ENCODE measurements at regions not wholly inside any gene's neighbourhood (a gene's known extent, or its start where the extent isn't known, plus 50 kb on each side); places are given as distances from the start of the nearest gene placed in this dataset.

GRCh38 chr6:48057601-48058000 is 53.4 kb downstream of the PTCHD4 start:
- no peak for DNase-seq

- DNase-seq = no peak
Measured at GRCh38 chr6:48048451-48049146, 62.4 kb downstream of the PTCHD4 start.

DNA sequence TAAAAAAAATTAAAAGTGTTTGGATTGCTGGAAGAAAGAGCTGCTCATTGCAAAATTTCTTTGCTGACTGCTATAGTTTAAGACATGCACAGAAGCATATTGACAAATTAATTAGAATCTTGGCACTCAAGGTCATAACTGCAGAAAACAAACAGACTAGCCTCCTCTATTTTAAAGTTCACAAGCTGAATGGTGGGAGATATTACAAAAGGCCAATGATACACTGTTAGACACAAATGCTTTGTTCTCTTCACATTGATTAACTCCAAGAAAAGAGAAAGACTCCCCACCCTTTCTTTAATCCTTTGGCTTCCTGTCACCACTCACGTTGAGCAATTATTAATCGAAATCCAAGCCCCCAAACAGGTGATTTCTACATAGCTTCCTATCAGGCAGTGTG is 69.1 kb downstream of the PTCHD4 start:
- no peak for DNase-seq

DNA sequence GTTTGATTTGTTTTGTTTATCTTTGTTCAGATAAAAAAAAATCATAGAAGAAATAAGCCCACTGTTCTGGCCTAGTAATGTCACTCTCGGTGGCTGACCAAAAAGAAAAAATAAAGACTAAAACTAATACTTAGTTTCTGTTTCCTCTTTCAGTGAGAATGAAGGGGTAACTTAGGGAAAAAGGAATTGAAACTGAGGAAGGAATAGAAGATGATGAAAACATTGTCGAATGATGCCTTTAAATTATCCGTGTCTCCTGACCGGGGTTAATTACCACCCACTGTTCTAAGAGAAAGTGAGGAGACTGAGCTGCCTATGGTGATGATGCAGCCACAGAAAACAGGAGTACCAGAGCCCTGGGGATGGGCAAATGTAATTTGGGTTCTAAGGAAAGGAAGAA is 73.1 kb downstream of the PTCHD4 start:
- DNase-seq = no peak

- DNase-seq = peak; percentile 75
Measured at GRCh38 chr6:48036316-48036715, 74.7 kb downstream of the PTCHD4 start.

- peak; percentile 89 for DNase-seq
Measured at GRCh38 chr6:48032151-48032550, 78.8 kb downstream of the PTCHD4 start.

- no peak for DNase-seq
Measured at GRCh38 chr6:48031711-48032110, 79.3 kb downstream of the PTCHD4 start.

- DNase-seq = no peak
Measured at GRCh38 chr6:48027704-48028435, 83.1 kb downstream of the PTCHD4 start.

- no peak for DNase-seq
Measured at GRCh38 chr6:48024956-48025355, 86.0 kb downstream of the PTCHD4 start.

DNA sequence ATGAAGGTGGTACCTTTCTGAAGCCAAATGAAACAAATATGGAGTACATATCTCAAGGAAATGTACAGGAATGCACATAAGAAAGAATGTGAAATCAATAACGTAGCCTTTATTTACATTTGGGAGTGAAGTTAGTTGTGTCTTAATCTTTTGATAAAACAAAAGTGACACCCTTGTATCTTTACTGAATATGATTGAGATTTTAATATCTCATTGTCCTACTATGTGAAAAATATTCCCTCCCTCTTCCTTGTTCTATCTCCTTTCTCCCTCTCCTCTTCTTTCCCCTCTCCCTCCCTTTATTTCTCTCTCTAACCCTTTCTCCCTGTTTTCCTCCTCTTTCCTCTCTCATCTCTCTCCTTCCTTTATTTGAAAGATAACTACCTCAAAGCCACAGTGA is 89.1 kb downstream of the PTCHD4 start:
- DNase-seq = no peak

DNA sequence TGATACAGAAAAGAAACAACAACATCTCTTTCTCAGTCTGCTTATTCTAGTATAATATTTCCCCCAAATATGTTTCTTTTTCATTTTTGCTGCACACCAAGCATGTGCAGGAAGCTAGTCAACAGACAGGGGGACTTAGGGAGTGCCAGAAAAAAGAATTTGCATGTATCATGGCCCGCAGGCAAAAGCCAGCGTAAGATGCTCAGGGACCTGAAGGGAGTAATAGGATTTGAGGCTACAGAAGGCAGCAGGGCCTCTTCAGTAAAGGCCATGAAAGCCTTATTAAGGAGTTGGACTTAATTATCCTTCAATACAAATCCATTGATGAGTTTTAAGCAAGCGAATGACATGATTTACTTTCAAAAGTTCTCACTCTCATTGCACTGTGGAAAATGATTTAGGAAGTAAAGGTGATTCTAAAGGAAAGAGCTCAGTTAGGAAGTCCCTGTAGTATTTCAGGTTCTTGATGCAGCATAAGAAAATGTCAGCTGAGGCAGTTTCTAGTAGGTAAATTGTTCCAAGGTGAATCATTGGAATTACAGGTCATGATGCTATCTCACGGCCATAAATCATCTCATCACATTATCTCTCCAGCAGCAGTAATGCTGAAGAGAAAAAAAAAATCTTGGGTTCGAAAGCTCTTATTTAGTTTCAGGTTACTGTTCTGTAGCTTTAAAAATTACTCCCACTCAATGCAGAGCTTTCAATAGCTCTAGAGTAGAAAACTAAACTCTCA is 94.8 kb downstream of the PTCHD4 start:
- DNase-seq = no peak

DNA sequence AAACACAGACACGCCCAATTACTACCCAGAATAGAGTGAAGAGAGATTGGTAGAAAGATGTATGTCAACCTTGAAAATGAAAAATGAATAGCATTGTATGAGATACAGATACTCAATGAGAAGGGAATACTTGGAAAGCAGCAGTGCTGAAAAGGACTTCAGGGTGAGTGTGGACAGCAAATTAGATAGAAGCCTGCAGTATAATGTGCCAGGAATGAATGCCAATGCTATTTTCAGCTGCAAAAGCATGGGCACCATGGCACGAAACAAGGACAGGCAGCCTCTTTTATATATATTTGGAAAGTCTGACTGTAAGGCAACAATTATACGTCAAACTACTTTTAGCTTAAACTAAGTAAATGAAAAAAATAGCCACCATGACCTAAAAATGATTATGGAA is 118.2 kb downstream of the PTCHD4 start:
- DNase-seq = no peak

DNA sequence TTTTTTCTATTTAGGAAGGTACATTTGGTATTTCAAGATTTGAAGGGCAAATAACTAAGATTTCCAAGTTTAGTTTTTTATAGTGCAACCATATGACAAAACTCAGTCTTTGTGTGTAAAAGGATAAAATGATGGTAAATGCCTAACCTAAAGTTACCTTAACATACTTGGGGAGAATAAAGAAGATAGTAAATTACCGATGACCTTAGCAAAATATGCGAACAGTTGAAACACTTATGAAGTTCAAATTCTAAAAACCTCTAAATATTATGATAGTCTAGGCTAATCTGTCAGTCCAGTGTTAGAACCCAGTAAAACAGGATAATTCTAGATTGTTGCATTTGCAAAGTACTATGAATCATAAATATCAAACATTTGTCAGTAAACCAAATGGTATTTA is 127.5 kb downstream of the PTCHD4 start:
- DNase-seq = no peak

- no peak for DNase-seq
Measured at GRCh38 chr6:47977314-47977713, 133.7 kb downstream of the PTCHD4 start.

- no peak for DNase-seq
Measured at GRCh38 chr6:47974106-47974505, 136.9 kb downstream of the PTCHD4 start.

- no peak for DNase-seq
Measured at GRCh38 chr6:47970826-47971225, 140.2 kb downstream of the PTCHD4 start.

DNA sequence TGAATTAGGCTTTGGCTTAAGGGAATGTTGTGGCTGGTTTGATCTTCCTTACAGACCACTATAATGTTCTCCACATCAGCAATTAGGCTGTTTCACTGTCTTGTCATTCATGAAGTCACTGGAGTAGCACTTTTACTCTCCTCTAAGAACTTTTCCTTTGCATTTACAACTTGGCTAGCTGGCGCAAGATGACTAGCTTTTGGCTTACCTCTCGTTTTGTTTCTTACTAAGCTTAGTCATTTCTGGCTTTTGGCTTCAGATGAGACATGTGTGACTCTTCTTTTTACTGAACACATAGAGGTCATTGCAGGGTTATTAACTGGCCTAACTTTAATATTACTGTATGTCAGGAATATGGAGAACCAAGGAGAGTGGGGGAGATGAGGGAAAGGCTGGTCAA is 143.2 kb downstream of the PTCHD4 start:
- peak; percentile 3 for DNase-seq

DNA sequence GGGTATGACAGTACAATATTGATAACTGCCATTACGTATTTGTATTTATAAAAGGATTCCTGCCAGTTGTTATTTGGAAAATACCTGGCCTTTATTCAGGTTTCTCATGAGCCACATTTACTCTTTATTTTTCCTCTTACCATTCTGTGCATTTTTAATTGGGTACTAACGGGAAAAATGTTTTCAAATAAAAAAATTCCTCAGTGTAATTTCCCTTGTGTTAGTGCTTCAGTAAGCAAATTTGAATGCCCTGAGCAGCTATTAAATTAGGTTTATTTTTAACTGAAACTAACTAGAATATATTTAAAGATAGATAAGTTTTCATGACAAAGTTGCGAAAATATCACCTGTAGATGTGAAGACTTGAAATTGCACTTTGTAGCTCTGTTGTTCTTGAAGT is 146.0 kb downstream of the PTCHD4 start:
- DNase-seq = no peak

- DNase-seq = no peak
Measured at GRCh38 chr6:47952640-47953039, 158.4 kb downstream of the PTCHD4 start.

DNA sequence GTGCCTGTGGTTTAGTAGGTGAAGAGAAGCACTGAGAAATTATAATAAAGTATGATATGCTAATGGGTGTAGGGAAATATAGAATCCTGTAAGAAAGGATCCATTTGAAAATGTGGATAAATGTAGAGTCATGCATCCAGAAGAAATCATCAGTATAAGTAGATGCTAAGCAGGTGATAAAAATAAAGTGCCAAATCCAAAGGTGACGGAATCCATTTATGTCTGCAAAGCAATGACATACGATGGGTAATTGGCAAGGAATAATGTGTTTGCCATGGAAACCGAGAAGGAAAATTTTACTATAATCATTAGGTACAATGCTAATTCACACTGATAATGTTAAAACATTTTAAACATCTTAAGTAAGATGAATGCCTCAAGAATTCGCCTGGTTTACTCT is 163.0 kb downstream of the OPN5 start:
- DNase-seq = no peak

GRCh38 chr6:47938405-47938804 is 156.6 kb downstream of the OPN5 start:
- DNase-seq = no peak

GRCh38 chr6:47936820-47937219 is 155.0 kb downstream of the OPN5 start:
- DNase-seq = no peak

GRCh38 chr6:47934023-47934422 is 152.2 kb downstream of the OPN5 start:
- no peak for DNase-seq

DNA sequence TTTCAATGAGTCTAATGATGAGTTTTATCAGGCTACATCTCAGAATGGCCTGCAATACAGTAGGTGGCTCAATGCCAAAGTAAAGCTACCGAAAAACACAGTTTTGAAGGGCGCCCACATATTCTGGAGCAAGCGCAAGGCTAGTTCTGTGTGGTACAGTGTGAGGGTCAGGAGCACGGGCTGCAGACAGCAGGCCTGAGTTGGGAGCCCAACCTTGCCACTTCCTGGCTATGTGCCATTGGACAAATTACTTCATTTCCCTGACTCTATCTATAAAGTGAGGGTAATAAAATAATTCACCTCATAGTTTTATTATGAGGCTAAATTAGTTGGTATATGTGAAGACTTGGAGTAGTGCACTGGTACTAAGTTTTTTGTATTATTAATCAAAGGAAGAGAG is 150.7 kb downstream of the OPN5 start:
- DNase-seq = no peak

Data from fibroblast of skin of right quadriceps (primary cell).